T-cell (primary cell): ENCODE measurements at regions not wholly inside any gene's neighbourhood (a gene's known extent, or its start where the extent isn't known, plus 50 kb on each side); places are given as distances from the start of the nearest gene placed in this dataset.

Experiments used
- ATAC-seq, 4 experiments: fragments of 200-7000 bp in 3 of 4; fragments of 150-1000 bp in 1 of 4; cut with Tn5 transposase; replicated peaks in 1 of 4; 1 replicate in 3 of 4; 2 replicates in 1 of 4; pipeline ENCODE4 v1.10.0; 2021; ENCODE audit warnings: moderate library complexity in 3 of 4, mild to moderate bottlenecking in 2 of 4, moderate number of reproducible peaks in 1 of 4
- CTCF ChIA-PET, 2 donors: fragments of 300-600 bp; sonication (Branson Sonifier 250); formaldehyde crosslinking; loops; one replicate each; lab custom pipeline; 2022; ENCODE audit warnings: antibody characterized with exemption in 2 of 2; lab: Charles Lee
- POLR2A ChIA-PET, 2 donors: fragments of 300-600 bp; sonication (Branson Sonifier 250); formaldehyde crosslinking; loops; one replicate each; lab custom pipeline; 2022; ENCODE audit warnings: antibody characterized with exemption in 2 of 2; lab: Charles Lee
- DNase-seq, 35 experiments: peaks; one replicate each; pipeline versions ENCODE4 v3.0.0 to v3.0.0-alpha.2; 2013 to 2023
- H3K27ac ChIP-seq: one replicate; pipeline ENCODE4 v1.5.1; 2013; ENCODE audit warnings: low read length
- H3K27me3 ChIP-seq, 2 experiments: replicated peaks in 1 of 2; 1 replicate in 1 of 2; 2 replicates in 1 of 2; pipeline versions ENCODE4 v1.6.1 to v1.7.0; 2013; ENCODE audit warnings: low read length in 1 of 2, mixed read lengths in 1 of 2; ENCODE audit not compliant: control insufficient read depth in 2 of 2, insufficient read depth in 2 of 2; ENCODE audit errors: extremely low read depth in 1 of 2
- H3K36me3 ChIP-seq, 2 donors: 1 replicate in 1 of 2; 2 replicates in 1 of 2; pipeline versions ENCODE4 v1.6.1 to v1.7.0; 2013; ENCODE audit warnings: low read length in 1 of 2; ENCODE audit not compliant: control insufficient read depth in 2 of 2, insufficient read depth in 1 of 2; ENCODE audit errors: extremely low read depth in 1 of 2
- H3K4me1 ChIP-seq, 2 experiments: 1 replicate in 1 of 2; 2 replicates in 1 of 2; pipeline versions ENCODE4 v1.6.1 to v1.7.0; 2013; ENCODE audit warnings: low read length in 2 of 2, mixed read lengths in 1 of 2; ENCODE audit not compliant: insufficient read depth in 2 of 2, control insufficient read depth in 1 of 2; ENCODE audit errors: extremely low read depth in 1 of 2
- H3K4me3 ChIP-seq, 2 donors: 1 replicate in 1 of 2; 2 replicates in 1 of 2; pipeline versions ENCODE4 v1.5.1 to v1.7.0; 2013; ENCODE audit warnings: mild to moderate bottlenecking in 2 of 2, low read length in 1 of 2, moderate library complexity in 1 of 2; ENCODE audit not compliant: control insufficient read depth in 1 of 2; ENCODE audit errors: extremely low read depth in 1 of 2
- H3K9me3 ChIP-seq: 2 replicates; pipeline ENCODE4 v1.7.0; 2013
- H3K27ac Mint-ChIP-seq, 2 donors: one replicate each; pipeline ENCODE4 v1.8.0; 2020 to 2021; ENCODE audit warnings: mild to moderate bottlenecking in 2 of 2, mixed read lengths in 2 of 2
- H3K27me3 Mint-ChIP-seq, 2 donors: one replicate each; pipeline ENCODE4 v1.8.0; 2021 to 2022; ENCODE audit warnings: mixed read lengths in 2 of 2
- H3K36me3 Mint-ChIP-seq: one replicate; pipeline ENCODE4 v1.8.0; 2021; ENCODE audit warnings: mixed read lengths
- H3K4me1 Mint-ChIP-seq, 3 donors: one replicate each; pipeline ENCODE4 v1.8.0; 2020 to 2022; ENCODE audit warnings: mixed read lengths in 3 of 3, mild to moderate bottlenecking in 1 of 3
- H3K4me3 Mint-ChIP-seq, 3 donors: one replicate each; pipeline ENCODE4 v1.8.0; 2020 to 2022; ENCODE audit warnings: mild to moderate bottlenecking in 3 of 3, mixed read lengths in 3 of 3, moderate library complexity in 3 of 3
- H3K9me3 Mint-ChIP-seq, 3 donors: one replicate each; pipeline ENCODE4 v1.8.0; 2020 to 2022; ENCODE audit warnings: mixed read lengths in 3 of 3
- WGBS: methylation state at CpG from one replicate; pipeline ENCODE4 v1.1.5; 2013; ENCODE audit warnings: missing lambda C conversion rate; ENCODE audit not compliant: insufficient coverage; 5-methylcytosine and 5-hydroxymethylcytosine counted together

GRCh38 chr10:62907470-62908212 is 91.5 kb upstream of the EGR2 start:
- no peak for DNase-seq
- Mint-ChIP-seq H3K36me3 (no peaks in the 10 kb centered on the region), H3K27ac (no peak overlapping the region), H3K9me3 (peaks cover 0 to 3% (median 0%) of the 10 kb centered on the region in 3 donors), H3K4me1 (no peaks in the 10 kb centered on the region), H3K27me3 (peaks cover 7 to 10% of the 10 kb centered on the region in 2 donors), H3K4me3 (no peak overlapping the region)
- H3K36me3 ChIP-seq, result no peaks in the 10 kb centered on the region
- no peaks in the 10 kb centered on the region for H3K9me3 ChIP-seq
- peaks cover 0 to 2% of the 10 kb centered on the region in 2 experiments for H3K27me3 ChIP-seq
- H3K4me3 ChIP-seq, result no peak overlapping the region
- CTCF ChIA-PET, result no interaction called here
- 50% methylated on average over 1 of the region's 8 CpGs for WGBS
- POLR2A ChIA-PET, result no interaction called here
- no peak overlapping the region for H3K27ac ChIP-seq
- no peaks in the 10 kb centered on the region for H3K4me1 ChIP-seq
- no peak for ATAC-seq

- Mint-ChIP-seq H3K36me3 (no peaks in the 10 kb centered on the region), H3K27ac (no peak overlapping the region), H3K4me3 (no peak overlapping the region), H3K9me3 (peaks cover 0 to 3% (median 0%) of the 10 kb centered on the region in 3 donors), H3K27me3 (peaks cover 5 to 10% of the 10 kb centered on the region in 2 donors), H3K4me1 (no peaks in the 10 kb centered on the region)
- WGBS, result no CpG with 5 or more reads among the region's 5 CpGs
- Histone ChIP-seq H3K4me3 (no peak overlapping the region), H3K27ac (no peak overlapping the region), H3K9me3 (no peaks in the 10 kb centered on the region), H3K36me3 (no peaks in the 10 kb centered on the region), H3K4me1 (no peaks in the 10 kb centered on the region), H3K27me3 (no peaks in the 10 kb centered on the region)
- DNase-seq, result no peak
- ChIA-PET CTCF (no interaction called here), POLR2A (no interaction called here)
- ATAC-seq, result no peak
Measured at GRCh38 chr10:62904281-62904875, 88.2 kb upstream of the EGR2 start.

- no peak for ATAC-seq
- CTCF ChIA-PET, result no interaction called here
- no peaks in the 10 kb centered on the region for H3K4me1 Mint-ChIP-seq
Measured at GRCh38 chr10:62903828-62904227, 87.7 kb upstream of the EGR2 start.

GRCh38 chr10:62900829-62901571 is 84.8 kb upstream of the EGR2 start:
- Histone ChIP-seq H3K36me3 (no peaks in the 10 kb centered on the region), H3K4me1 (no peaks in the 10 kb centered on the region), H3K27ac (no peak overlapping the region), H3K27me3 (no peaks in the 10 kb centered on the region), H3K9me3 (no peaks in the 10 kb centered on the region), H3K4me3 (no peak overlapping the region)
- peaks cover 4 to 10% of the 10 kb centered on the region in 2 donors for H3K27me3 Mint-ChIP-seq
- POLR2A ChIA-PET, result no interaction called here
- DNase-seq, result no peak
- H3K9me3 Mint-ChIP-seq, result peaks cover 0 to 3% (median 0%) of the 10 kb centered on the region in 3 donors
- H3K4me1 Mint-ChIP-seq, result no peaks in the 10 kb centered on the region
- CTCF ChIA-PET, result interaction anchor here in 1 of 2 donors (0.6 kb wide), 1 partner anchor 795 kb away, joined by 3 read pairs; no protein-coding TSS in a partner anchor
- ATAC-seq, result no peak
- no peaks in the 10 kb centered on the region for H3K36me3 Mint-ChIP-seq
- WGBS, result 88% methylated on average over 2 of the region's 4 CpGs
- no peak overlapping the region for H3K4me3 Mint-ChIP-seq
- H3K27ac Mint-ChIP-seq, result no peak overlapping the region

More at GRCh38 chr10:62903828-62904227, 87.7 kb upstream of the EGR2 start:
- H3K36me3 ChIP-seq, result no peaks in the 10 kb centered on the region
- Mint-ChIP-seq H3K36me3 (no peaks in the 10 kb centered on the region), H3K4me3 (no peak overlapping the region), H3K9me3 (peaks cover 0 to 3% (median 0%) of the 10 kb centered on the region in 3 donors), H3K27ac (no peak overlapping the region), H3K27me3 (peaks cover 5 to 10% of the 10 kb centered on the region in 2 donors)
- POLR2A ChIA-PET, result no interaction called here
- H3K27me3 ChIP-seq, result no peaks in the 10 kb centered on the region
- H3K4me1 ChIP-seq, result no peaks in the 10 kb centered on the region
- DNase-seq, result no peak
- H3K9me3 ChIP-seq, result no peaks in the 10 kb centered on the region
- H3K27ac ChIP-seq, result no peak overlapping the region
- WGBS, result no CpG with 5 or more reads among the region's 1 CpG
- no peak overlapping the region for H3K4me3 ChIP-seq

GRCh38 chr10:62899311-62899710 is 83.1 kb upstream of the EGR2 start:
- CTCF ChIA-PET, result interaction anchor here in 1 of 2 donors (0.6 kb wide), 1 partner anchor 125 kb away, joined by 3 read pairs; no protein-coding TSS in a partner anchor

GRCh38 chr10:62895063-62895462 is 78.9 kb upstream of the EGR2 start:
- Mint-ChIP-seq H3K36me3 (no peaks in the 10 kb centered on the region), H3K27ac (no peak overlapping the region), H3K4me1 (no peaks in the 10 kb centered on the region), H3K27me3 (no peaks in the 10 kb centered on the region), H3K9me3 (no peaks in the 10 kb centered on the region), H3K4me3 (no peak overlapping the region)
- WGBS, result no CpG with 5 or more reads among the region's 4 CpGs
- ATAC-seq (no peak), DNase-seq (no peak)
- Histone ChIP-seq H3K27ac (no peak overlapping the region), H3K27me3 (no peaks in the 10 kb centered on the region), H3K4me3 (no peak overlapping the region), H3K4me1 (no peaks in the 10 kb centered on the region), H3K9me3 (no peaks in the 10 kb centered on the region), H3K36me3 (no peaks in the 10 kb centered on the region)
- ChIA-PET CTCF (no interaction called here), POLR2A (no interaction called here)

More at GRCh38 chr10:62899311-62899710, 83.1 kb upstream of the EGR2 start:
- WGBS, result no CpG with 5 or more reads among the region's 3 CpGs
- H3K4me3 Mint-ChIP-seq, result no peak overlapping the region
- Histone ChIP-seq H3K27ac (no peak overlapping the region), H3K9me3 (no peaks in the 10 kb centered on the region), H3K4me1 (no peaks in the 10 kb centered on the region), H3K4me3 (no peak overlapping the region), H3K36me3 (no peaks in the 10 kb centered on the region), H3K27me3 (no peaks in the 10 kb centered on the region)
- no peaks in the 10 kb centered on the region for H3K9me3 Mint-ChIP-seq
- H3K27me3 Mint-ChIP-seq, result peaks cover 2 to 3% of the 10 kb centered on the region in 2 donors
- H3K27ac Mint-ChIP-seq, result no peak overlapping the region
- H3K36me3 Mint-ChIP-seq, result no peaks in the 10 kb centered on the region
- DNase-seq, result no peak
- H3K4me1 Mint-ChIP-seq, result no peaks in the 10 kb centered on the region
- POLR2A ChIA-PET, result no interaction called here
- ATAC-seq, result no peak
